Neural cell (in vitro differentiated cells): ENCODE measurements at regions not wholly inside any gene's neighbourhood (a gene's known extent, or its start where the extent isn't known, plus 50 kb on each side); places are given as distances from the start of the nearest gene placed in this dataset.

Experiments used
- EP300 ChIP-seq: fragments of 450-650 bp; conservative IDR thresholded peaks from 2 replicates; pipeline ENCODE4 v1.6.1; 2014; ENCODE audit warnings: antibody characterized with exemption, mild to moderate bottlenecking, moderate library complexity; ENCODE audit not compliant: poor library complexity, severe bottlenecking
- EZH2 ChIP-seq: fragments of 200-600, 300-800 bp; shearing (Covaris generic), sonication (generic); IDR thresholded peaks from 2 replicates; pipeline ENCODE4 v1.6.1; 2014; ENCODE audit warnings: antibody characterized with exemption, low read length, borderline replicate concordance, mild to moderate bottlenecking; ENCODE audit not compliant: insufficient read depth, poor library complexity, severe bottlenecking
- MXI1 ChIP-seq: fragments of 450-650 bp; conservative IDR thresholded peaks from 2 replicates; pipeline ENCODE4 v1.6.1; 2014; ENCODE audit warnings: antibody characterized with exemption, mild to moderate bottlenecking; ENCODE audit not compliant: poor library complexity, severe bottlenecking
- POLR2AphosphoS5 ChIP-seq: IDR thresholded peaks from 2 replicates; pipeline ENCODE4 v1.6.1; 2012
- RAD21 ChIP-seq: fragments of 450-650 bp; conservative IDR thresholded peaks from 2 replicates; pipeline ENCODE4 v1.6.1; 2014; ENCODE audit warnings: antibody characterized with exemption, mild to moderate bottlenecking, moderate library complexity
- SMC3 ChIP-seq: fragments of 450-650 bp; conservative IDR thresholded peaks from 2 replicates; pipeline ENCODE4 v1.6.1; 2014; ENCODE audit warnings: antibody characterized with exemption, mild to moderate bottlenecking, moderate library complexity; ENCODE audit not compliant: poor library complexity
- TAF1 ChIP-seq: IDR thresholded peaks from 2 replicates; pipeline ENCODE4 v1.6.1; 2012; ENCODE audit warnings: low read depth
- TF ChIP-seq, protein P1 (sequence below): fragments of 450-650 bp; IDR thresholded peaks from 2 replicates; pipeline ENCODE4 v1.5.1; 2014; ENCODE audit warnings: antibody characterized with exemption, mild to moderate bottlenecking, moderate library complexity; ENCODE audit not compliant: poor library complexity, severe bottlenecking
- TF ChIP-seq, protein P2 (sequence below): IDR thresholded peaks from 2 replicates; pipeline ENCODE4 v1.6.1; 2012; ENCODE audit warnings: borderline replicate concordance

DNA sequence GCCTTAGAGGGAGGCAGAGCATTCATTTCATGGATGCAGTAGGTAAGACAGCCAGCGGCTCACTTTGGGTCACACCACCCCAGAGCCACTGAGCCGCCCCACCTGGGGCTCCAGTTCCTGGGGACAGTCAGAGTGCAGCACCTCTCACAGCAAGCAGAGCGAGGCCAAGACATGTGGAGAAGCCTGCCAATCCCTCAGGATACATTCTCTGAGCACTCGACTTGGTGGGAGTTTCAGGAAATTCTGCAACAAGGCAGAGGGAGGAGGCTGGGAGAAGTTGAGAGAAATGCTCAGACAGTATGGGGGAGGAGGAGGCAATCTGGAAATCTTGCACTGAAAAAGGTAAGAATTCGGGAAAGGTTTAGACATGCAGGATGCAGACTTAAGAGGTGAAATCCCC lies 60.8 kb upstream of the WLS start:
- TF ChIP-seq, protein P1, sequence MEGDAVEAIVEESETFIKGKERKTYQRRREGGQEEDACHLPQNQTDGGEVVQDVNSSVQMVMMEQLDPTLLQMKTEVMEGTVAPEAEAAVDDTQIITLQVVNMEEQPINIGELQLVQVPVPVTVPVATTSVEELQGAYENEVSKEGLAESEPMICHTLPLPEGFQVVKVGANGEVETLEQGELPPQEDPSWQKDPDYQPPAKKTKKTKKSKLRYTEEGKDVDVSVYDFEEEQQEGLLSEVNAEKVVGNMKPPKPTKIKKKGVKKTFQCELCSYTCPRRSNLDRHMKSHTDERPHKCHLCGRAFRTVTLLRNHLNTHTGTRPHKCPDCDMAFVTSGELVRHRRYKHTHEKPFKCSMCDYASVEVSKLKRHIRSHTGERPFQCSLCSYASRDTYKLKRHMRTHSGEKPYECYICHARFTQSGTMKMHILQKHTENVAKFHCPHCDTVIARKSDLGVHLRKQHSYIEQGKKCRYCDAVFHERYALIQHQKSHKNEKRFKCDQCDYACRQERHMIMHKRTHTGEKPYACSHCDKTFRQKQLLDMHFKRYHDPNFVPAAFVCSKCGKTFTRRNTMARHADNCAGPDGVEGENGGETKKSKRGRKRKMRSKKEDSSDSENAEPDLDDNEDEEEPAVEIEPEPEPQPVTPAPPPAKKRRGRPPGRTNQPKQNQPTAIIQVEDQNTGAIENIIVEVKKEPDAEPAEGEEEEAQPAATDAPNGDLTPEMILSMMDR: no peak
- no peak for TF ChIP-seq EZH2
- no peak for TF ChIP-seq EP300
- no peak for TF ChIP-seq TAF1
- no peak for TF ChIP-seq POLR2AphosphoS5
- no peak for TF ChIP-seq RAD21
- no peak for TF ChIP-seq MXI1
- TF ChIP-seq SMC3: no peak
- TF ChIP-seq, protein P2, sequence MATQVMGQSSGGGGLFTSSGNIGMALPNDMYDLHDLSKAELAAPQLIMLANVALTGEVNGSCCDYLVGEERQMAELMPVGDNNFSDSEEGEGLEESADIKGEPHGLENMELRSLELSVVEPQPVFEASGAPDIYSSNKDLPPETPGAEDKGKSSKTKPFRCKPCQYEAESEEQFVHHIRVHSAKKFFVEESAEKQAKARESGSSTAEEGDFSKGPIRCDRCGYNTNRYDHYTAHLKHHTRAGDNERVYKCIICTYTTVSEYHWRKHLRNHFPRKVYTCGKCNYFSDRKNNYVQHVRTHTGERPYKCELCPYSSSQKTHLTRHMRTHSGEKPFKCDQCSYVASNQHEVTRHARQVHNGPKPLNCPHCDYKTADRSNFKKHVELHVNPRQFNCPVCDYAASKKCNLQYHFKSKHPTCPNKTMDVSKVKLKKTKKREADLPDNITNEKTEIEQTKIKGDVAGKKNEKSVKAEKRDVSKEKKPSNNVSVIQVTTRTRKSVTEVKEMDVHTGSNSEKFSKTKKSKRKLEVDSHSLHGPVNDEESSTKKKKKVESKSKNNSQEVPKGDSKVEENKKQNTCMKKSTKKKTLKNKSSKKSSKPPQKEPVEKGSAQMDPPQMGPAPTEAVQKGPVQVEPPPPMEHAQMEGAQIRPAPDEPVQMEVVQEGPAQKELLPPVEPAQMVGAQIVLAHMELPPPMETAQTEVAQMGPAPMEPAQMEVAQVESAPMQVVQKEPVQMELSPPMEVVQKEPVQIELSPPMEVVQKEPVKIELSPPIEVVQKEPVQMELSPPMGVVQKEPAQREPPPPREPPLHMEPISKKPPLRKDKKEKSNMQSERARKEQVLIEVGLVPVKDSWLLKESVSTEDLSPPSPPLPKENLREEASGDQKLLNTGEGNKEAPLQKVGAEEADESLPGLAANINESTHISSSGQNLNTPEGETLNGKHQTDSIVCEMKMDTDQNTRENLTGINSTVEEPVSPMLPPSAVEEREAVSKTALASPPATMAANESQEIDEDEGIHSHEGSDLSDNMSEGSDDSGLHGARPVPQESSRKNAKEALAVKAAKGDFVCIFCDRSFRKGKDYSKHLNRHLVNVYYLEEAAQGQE: no peak
